ENCODE measurements at regions not wholly inside any gene's neighbourhood (a gene's known extent, or its start where the extent isn't known, plus 50 kb on each side); places are given as distances from the start of the nearest gene placed in this dataset.
"Not testable (repeated sequence)": the region's sequence is repeated elsewhere in the genome, so short reads cannot be mapped to it uniquely, and the experiment has no call there.

GRCh38 chr3:177394231-177395024 lies 197.1 kb upstream of the TBL1XR1 start:
- not testable (repeated sequence) for DNase-seq

GRCh38 chr3:177396733-177397132 lies 199.5 kb upstream of the TBL1XR1 start:
- no peak for DNase-seq

DNA sequence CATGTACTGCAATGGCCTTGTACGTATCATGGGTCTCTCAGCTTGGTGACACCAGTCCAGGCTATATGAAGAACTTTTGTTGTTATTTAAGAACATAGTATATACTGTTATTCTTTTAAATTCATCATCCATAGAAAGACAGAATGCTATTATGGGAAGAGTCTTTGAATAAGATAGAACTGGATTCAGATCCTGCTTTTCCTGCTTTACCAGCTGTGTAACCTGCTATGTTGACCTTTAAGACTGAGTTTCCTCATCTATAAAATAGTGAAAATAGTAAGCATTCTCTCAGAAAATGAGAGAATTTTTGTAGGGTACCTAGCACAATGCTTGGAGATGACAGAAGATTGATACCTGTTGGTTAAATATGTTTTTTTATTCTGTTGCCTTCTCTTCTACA lies 204.1 kb upstream of the TBL1XR1 start:
- no peak for DNase-seq

DNA sequence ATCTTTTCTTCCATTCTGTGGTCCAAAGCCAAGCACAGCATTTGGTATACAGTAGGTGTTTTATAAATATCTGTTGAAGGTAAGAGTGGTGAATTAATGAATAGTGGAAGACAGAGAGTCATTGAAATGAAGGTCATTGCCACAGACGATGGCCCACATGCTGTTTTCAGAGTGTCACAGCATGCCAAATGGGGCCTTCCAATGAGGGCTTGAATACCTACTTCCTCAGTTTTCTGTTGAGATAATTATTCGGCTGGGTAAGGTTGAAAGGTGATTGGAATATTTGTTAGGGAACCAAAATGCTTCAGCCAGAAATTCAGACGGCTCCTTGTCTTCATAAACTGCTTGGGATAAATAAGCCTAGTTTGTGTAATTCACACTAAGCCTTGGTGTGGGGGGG lies 205.3 kb upstream of the TBL1XR1 start:
- no peak for DNase-seq

DNA sequence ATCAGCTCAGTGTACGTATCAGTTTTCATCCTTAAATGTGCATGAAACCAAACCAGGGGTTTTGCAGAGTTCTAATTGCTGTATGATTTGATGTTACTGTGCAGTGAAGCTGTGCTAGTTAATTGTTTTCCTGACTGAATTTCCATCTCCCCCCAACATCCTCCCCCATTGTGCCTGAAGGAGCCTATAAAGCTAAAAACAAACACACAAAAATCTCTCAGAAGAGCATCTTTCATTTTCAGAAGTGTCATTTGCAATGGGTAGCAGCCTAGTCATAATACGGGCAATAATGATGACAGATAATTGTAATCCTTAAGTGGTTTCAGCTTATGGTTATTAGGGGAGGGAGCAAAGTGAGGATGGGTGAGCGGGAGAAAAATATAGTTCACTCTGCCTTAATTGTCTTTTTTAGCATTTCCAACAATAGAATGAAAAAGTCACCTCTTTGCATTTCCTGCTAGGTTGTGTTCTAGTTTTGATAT lies 207.9 kb upstream of the TBL1XR1 start:
- no peak for DNase-seq

GRCh38 chr3:177410730-177411129 lies 213.4 kb upstream of the TBL1XR1 start:
- DNase-seq: no peak

DNA sequence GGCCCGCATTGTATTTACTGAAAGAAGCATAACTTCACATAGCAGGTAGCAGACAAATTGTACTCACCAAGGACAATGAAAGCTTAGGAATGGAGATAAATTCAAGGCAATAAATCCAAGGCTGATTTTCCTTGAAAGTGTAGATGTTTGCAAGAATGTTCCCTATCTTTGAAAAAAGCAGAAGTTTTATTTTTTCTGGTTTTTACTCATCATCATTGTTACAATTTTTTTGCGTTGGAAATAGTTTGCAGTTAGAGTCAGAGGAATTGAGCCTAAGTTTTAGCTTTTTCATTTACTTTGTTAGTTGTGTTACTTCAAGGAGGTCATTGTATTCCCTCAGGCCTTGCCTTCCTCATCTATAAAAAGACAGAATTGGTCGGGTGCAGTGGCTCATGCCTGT lies 213.9 kb upstream of the TBL1XR1 start:
- DNase-seq: no peak

DNA sequence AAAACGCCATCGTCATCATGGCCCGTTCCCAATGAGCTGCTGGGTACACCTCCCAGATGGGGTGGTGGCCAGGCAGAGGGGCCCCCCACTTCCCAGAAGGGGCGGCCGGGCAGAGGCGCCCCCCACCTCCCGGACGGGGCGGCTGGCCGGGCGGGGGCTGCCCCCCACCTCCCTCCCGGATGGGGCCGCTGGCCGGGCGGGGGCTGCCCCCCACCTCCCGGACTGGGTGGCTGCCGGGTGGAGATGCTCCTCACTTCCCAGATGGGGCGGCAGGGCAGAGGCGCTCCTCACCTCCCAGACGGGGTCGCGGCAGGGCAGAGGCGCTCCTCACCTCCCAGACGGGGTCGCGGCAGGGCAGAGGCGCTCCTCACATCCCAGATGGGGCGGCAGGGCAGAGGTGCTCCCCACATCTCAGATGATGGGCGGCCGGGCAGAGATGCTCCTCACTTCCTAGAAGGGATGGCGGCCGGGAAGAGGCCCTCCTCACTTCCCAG lies 215.4 kb upstream of the TBL1XR1 start:
- not testable (repeated sequence) for DNase-seq

DNA sequence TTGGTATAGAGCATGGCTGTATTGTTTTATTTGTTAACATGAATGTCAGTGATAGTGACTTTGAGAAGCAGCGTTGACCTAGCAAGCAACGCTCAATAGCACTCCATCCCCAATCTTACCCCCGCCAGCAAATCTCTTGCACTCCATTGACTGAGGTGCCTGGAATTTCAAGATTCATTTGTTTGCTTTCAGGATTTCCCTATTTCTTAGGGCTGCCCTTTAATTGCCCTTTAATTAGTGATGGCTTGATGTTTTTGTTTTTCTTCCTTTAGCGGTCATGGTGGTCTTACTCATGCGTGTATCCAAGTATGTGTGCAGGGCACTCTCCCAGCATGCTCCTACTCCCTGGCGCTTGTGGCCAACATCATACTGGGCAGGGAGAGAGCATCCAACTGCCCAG lies 216.8 kb upstream of the TBL1XR1 start:
- DNase-seq: no peak

- DNase-seq: no peak
These were observed 221.5 kb upstream of the TBL1XR1 start for GRCh38 chr3:177418787-177419186.

DNA sequence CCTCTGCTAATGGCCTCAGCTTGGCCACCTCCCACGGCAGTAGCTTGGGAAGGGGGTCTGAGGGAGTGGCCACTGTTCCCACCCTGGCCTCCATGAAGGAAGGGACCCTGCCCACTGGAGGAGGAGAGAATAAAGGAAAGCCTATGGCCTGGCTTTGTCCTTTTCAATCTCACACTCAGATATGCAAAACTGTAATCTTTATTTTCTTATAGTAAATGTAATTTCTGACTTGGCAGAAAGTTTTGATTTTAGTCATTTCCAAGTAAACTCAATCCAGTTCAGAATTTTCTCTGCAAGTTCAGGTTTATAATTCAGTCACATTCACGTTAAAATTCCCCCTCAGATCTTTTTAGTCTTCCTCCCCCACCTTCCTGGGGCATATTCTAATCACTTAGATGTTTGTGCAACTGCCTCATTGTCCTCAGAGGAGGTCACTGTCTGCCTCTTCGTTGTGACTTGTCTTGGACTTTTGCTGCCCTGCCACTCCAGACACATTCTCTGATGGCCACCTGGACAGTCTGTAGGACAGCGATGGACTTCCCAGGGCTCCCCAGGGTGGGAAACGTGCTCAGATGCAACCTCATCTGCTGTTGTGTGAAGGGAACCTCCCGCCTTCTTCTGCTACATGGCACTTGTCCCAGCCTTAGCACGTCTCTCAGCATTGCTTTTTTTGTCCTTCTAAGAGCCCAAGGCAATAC lies 222.8 kb upstream of the TBL1XR1 start:
- DNase-seq: peak; percentile 61

DNA sequence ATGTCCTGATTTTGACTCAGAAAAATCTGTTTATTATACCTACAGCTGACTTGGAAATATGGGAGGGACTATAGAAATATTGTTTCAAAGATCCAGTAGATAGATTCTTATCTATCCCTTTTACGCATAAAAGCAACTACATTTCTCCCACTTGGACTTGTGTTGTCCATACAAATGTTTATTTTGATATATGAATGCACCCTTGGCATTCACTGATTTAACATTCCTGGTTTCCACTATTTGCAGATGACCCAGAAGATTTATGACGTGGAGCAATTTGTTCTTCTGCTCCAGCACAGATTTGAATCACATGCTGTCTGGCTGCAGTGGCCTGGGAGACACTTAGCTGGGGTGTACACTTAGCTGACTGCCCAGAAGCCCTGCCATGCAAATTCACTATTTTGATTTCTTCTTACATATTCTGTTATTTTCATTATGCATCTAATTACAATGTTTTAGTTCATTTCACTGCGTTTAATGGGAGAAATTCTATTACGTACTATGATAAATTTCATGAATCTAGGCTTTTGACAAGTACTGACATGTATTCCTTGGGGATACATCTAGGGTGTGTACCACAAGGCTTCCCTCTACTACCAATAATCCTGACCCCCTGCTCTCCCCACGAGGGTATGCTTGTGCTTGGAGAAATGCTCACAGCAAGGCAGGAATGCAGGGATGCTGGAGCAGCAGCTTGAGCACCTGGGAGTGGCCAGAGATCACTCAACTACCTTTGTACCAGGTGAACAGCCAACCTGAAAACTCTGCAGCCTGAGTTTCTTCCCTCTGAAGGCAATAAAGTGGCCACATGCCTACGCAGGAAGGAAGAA lies 223.6 kb upstream of the TBL1XR1 start:
- no peak for DNase-seq

DNA sequence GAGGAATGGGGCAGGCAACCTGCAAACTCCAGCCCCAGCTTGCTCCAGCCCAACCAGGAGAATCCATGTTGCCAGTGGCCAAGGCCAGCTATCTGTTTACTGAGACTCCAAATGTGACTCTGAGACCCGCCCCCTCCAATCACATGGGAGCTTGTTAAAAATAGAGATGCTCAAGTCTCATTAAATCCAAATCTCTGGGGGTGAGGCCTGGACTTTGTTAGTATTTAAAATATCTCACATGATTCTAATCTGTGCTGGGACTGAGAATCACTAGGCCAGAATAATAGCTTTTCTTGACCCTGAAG lies 224.2 kb upstream of the TBL1XR1 start:
- DNase-seq: no peak

- DNase-seq: no peak
These were observed 227.2 kb upstream of the TBL1XR1 start for GRCh38 chr3:177424521-177424920.

DNA sequence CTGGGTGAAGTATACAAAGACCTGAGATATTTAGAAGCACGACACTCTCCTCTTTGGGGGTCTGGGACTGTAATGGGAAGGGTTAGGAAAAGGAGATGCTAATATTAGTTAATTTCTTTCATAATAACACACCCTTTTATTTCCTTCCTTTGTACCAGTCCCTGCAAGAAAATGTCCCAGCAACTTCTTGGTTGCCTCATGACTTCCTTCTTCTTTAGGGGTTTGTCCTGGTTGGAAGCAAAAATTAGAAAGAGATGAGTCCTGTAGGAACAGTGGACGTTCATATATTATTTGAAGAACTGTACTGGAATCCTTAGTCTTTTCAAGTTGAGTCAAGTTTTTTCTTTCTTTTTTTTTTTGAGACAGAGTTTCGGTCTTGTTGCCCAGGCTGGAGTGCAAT lies 227.8 kb upstream of the TBL1XR1 start:
- DNase-seq: no peak

GRCh38 chr3:177426106-177426877 lies 229.0 kb upstream of the TBL1XR1 start:
- DNase-seq: no peak

GRCh38 chr3:177426878-177427495 lies 229.7 kb upstream of the TBL1XR1 start:
- DNase-seq: no peak

GRCh38 chr3:177427540-177427939 lies 230.3 kb upstream of the TBL1XR1 start:
- DNase-seq: no peak

GRCh38 chr3:177429079-177429478 lies 231.8 kb upstream of the TBL1XR1 start:
- DNase-seq: no peak

GRCh38 chr3:177429771-177430170 lies 232.5 kb upstream of the TBL1XR1 start:
- no peak for DNase-seq

DNA sequence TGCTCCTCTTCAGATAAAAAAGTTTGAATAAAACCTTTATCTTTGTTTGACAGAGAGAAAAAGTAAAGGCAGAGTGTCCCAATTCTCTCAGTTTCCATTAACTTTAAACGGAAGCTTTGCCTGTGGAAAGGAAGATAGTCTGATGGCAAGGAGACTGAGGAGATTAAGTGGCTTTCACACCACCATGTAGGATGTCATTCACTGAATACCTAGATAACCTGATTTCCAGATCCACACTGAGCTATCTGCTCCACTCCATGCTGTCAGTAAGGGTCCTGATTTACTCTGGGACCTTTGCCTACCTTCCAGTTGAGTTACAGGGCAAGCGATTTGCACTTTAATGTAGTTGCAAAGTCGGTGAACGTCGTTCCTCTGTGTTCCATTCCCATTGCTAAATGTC lies 233.4 kb upstream of the TBL1XR1 start:
- DNase-seq: no peak
